ENCODE measurements at regions not wholly inside any gene's neighbourhood (a gene's known extent, or its start where the extent isn't known, plus 50 kb on each side); places are given as distances from the start of the nearest gene placed in this dataset.
"Not testable (repeated sequence)": the region's sequence is repeated elsewhere in the genome, so short reads cannot be mapped to it uniquely, and the experiment has no call there.

DNA sequence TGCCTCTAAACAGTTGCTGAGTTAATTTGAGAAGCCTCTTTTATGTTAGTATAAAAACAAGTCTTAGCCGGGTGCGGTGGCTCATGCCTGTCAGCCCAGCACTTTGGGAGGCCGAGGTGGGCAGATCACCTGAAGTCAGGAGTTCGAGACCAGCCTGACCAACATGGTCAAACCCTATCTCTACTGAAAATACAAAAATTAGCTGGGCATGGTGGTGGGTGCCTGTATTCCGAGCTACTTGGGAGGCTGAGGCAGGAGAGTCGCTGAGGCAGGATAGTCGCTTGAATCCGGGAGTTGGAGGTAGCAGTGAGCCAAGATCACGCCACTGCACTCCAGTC is 317.5 kb downstream of the QKI start:
- H3K56ac ChIP-seq (ENCODE audit: extremely low read depth, insufficient read depth, low read length); H3K27me3 ChIP-seq (ENCODE audit: control insufficient read depth, insufficient read depth, low read length); H4K91ac ChIP-seq (ENCODE audit: insufficient read depth, low read depth, low read length); H3K4me1 ChIP-seq (ENCODE audit: control insufficient read depth, insufficient read depth, low read length); in situ Hi-C loops (cut with MboI; ENCODE audit: low sequenced_read_pairs); H3K4ac ChIP-seq (ENCODE audit: low read depth, low read length); H3K23ac ChIP-seq (ENCODE audit: low read depth, low read length); BruUV-seq (replicated peaks); H2BK5ac ChIP-seq (ENCODE audit: low read depth, low read length, poor library complexity, severe bottlenecking); H3K36me3 ChIP-seq (ENCODE audit: control insufficient read depth, insufficient read depth, low read length); POLR2A ChIA-PET (ENCODE audit: unreplicated experiment); H3K9me1 ChIP-seq (ENCODE audit: insufficient read depth, low read length); H3K4me2 ChIP-seq (ENCODE audit: low read depth, low read length); dilution Hi-C loops (cut with HindIII; ENCODE audit: low sequenced_read_pairs, unreplicated experiment); H2BK120ac ChIP-seq (ENCODE audit: low read depth, low read length); H3K27ac ChIP-seq (ENCODE audit: insufficient read depth, low read length); H2AK5ac ChIP-seq (ENCODE audit: low read depth, low read length); ATAC-seq (ENCODE audit: low read depth); H3K14ac ChIP-seq (replicated peaks; ENCODE audit: low read depth, low read length); H2AFZ ChIP-seq (replicated peaks; ENCODE audit: low read length, poor library complexity); H3K4me3 ChIP-seq (ENCODE audit: insufficient read depth, low read depth, low read length); H3K9me3 ChIP-seq (ENCODE audit: control insufficient read depth, insufficient read depth, low read length); H2BK20ac ChIP-seq (ENCODE audit: low read depth, low read length); H3K9ac ChIP-seq (ENCODE audit: low read depth, low read length); H2BK15ac ChIP-seq (ENCODE audit: low read depth, low read length); intact Hi-C loops (cut with micrococcal nuclease); H2AK9ac ChIP-seq (replicated peaks; ENCODE audit: low read depth, low read length, poor library complexity); H4K5ac ChIP-seq (ENCODE audit: low read depth, low read length); H3K18ac ChIP-seq (ENCODE audit: low read depth, low read length); H3K79me1 ChIP-seq (ENCODE audit: low read depth in 1 of 2, low read length in 2 of 2); DNase-seq; H4K8ac ChIP-seq (ENCODE audit: low read depth in 2 of 2, low read length in 2 of 2); H4K20me1 ChIP-seq (ENCODE audit: insufficient read depth, low read length): not testable (repeated sequence)
- WGBS, 2 experiments (ENCODE audit: extremely low coverage in 2 of 2, insufficient read length in 1 of 2), result no CpG with 5 or more reads among the region's 9 CpGs
- CTCF ChIA-PET, result interaction anchor here (0.7 kb wide), 1 partner anchor 11 kb away, joined by 3 read pairs; no protein-coding TSS in a partner anchor

Data from IMR-90 (cell line).